Dermis blood vessel endothelial cell (primary cell): ENCODE measurements at regions not wholly inside any gene's neighbourhood (a gene's known extent, or its start where the extent isn't known, plus 50 kb on each side); places are given as distances from the start of the nearest gene placed in this dataset.
"Not testable (repeated sequence)": the region's sequence is repeated elsewhere in the genome, so short reads cannot be mapped to it uniquely, and the experiment has no call there.

Experiments used
- DNase-seq: peaks from one replicate; pipeline ENCODE4 v3.0.0; 2010

DNA sequence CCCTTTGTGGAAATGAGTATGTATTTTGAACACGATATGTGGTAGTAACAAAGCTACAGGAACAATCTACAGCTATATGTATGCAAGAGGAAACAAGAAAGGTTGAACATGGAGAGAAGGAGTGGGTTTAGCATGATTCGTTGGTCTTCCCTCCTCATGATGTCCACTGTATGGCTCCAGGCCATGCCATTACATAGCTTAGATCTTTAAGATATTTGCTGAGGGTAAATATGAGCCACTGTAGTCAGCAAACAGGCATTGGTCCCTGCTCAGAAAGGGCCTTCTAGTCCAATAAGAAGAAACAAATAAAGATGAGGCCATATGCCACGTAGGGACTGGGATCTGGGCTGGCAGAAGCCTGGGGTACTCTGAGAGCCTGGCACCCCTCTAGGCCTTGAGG lies 543.2 kb upstream of the SGCD start:
- no peak for DNase-seq

DNA sequence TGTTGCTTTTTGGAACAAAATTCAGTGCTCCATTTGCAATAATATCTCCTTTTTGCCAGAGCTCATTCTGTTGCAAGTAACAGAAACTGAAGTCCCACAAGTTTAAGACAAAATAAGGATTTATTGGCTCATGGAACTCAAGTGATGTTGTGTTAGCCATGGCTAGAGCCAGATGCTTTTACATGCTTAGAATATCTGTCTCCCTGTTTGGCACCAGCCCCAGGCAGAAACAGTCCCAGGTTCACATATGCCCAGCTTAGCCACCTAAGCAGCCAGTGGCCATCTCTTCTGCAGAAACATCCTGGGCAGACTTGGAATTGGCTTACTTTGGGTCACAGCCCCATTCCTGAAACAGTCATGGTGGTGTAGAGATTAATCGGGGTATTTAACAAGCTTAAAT lies 540.9 kb upstream of the SGCD start:
- DNase-seq = no peak

DNA sequence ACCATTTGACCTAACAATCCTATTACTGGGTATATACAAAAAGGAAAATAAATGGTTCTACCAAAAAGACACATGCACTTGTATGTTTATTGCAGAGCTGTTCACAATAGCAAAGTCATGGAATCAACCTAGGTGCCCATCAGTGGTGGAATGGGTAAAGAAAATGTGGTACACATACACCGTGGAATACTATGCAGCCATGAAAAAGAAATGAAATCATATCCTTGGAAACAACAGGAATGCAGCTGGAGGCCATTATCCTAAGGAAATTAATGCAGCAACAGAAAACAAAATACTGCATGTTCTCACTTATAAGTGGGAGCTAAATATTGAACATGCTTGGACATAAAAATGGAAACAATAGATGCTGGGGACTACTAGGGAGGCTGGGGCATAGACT lies 534.1 kb upstream of the SGCD start:
- DNase-seq = no peak

DNA sequence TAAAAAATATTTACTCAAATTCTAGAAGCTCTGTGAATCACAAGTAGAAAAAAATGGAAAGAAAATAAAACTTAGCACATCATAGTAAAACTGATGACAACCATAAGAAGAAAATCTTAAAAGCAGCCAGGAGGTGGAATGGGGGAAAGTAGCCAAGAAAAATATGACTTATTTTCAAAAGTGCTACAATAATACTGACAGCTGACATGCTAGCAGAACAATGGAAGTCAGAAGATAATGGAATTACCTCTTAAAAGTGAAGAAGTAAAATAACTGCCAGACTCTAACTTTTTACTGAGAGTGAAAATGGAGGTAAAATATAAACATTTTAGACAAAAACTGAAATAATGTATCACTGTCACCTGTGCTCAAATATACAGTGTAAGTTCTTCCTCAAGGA lies 532.2 kb upstream of the SGCD start:
- peak; percentile 4 for DNase-seq

DNA sequence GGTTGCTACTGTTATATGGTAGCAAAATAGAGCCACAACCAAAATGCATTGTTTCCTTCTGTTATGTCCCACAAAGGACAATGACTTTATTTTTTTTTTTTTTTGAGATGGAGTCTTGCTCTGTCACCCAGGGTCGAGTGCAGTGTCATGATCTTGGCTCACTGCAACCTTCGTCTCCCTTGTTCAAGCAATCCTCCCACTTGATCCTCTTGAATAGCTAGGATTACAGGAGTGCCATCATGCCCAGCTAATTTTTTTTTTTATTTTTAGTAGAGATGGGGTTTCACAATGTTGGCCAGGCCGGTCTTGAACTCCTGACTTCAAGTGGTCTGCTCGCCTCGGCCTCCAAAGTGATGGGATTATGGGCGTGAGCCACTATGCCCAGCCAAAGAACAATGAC lies 527.7 kb upstream of the SGCD start:
- no peak for DNase-seq

DNA sequence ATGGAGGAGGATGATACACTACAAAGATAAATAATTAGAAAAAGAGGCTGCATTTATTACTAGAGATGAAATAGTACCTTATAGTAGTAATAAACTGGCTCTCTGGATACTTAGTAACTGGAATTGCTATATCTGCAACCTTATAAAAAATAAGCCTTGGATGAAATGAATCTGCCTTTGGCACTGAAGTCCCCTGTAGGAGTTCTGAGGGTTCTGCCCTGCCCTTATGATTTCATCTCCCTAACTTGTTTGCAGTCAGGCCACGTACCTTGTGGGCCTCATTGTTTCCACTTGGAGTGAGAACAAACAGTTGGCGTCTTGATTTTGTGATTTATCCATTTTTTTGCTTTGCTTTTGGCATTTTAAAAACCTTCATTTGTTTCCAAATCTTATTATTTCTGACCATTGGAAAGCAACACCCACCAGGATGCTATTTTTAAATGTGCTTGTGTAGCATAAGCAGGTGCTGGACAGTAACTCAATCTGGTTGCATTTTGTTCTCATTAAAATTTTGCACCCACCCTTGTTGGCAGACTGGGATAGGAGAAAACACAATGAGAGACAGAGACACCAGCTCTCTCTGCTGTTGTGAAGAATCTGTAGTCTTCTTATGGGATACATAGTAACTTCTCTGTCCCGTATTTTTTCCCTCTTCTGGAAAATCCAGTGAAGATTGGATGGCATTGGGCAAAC lies 518.9 kb upstream of the SGCD start:
- DNase-seq = no peak

DNA sequence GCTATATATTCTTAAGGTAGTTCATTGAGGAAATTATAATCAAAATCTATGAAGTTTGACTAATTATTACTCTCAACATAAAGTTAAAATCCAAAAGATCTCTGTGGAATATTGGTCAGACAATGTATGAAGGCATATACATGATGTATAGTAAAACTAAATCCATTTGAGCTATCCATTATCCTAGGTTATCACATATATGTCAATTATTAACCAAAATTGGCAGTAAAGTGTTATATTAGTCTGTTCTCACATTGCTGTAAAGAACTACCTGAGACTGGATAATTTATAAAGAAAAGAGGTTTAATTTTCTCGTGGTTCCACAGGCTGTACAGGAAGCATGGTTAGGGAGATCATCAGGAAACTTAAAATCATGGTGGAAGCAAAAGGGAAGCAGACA lies 511.7 kb upstream of the SGCD start:
- no peak for DNase-seq

DNA sequence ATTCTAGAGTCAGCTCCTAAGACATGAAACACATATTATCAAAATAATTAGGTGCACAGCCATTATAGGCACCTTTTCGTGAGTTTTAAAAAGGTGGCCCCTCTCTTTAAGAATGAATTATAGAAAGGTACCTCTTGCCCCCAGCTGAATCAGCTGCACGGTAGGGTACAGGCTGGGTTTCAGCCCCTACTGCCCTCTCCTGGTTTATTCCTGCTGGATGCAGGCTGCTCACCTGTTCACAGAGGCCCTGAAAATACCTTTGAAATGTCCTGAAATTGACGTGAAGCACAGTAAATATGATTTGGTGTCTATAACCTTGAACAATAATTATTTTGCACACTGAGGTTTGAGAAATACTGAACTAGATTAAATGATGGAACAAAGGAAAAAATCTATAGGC lies 504.8 kb upstream of the SGCD start:
- no peak for DNase-seq

DNA sequence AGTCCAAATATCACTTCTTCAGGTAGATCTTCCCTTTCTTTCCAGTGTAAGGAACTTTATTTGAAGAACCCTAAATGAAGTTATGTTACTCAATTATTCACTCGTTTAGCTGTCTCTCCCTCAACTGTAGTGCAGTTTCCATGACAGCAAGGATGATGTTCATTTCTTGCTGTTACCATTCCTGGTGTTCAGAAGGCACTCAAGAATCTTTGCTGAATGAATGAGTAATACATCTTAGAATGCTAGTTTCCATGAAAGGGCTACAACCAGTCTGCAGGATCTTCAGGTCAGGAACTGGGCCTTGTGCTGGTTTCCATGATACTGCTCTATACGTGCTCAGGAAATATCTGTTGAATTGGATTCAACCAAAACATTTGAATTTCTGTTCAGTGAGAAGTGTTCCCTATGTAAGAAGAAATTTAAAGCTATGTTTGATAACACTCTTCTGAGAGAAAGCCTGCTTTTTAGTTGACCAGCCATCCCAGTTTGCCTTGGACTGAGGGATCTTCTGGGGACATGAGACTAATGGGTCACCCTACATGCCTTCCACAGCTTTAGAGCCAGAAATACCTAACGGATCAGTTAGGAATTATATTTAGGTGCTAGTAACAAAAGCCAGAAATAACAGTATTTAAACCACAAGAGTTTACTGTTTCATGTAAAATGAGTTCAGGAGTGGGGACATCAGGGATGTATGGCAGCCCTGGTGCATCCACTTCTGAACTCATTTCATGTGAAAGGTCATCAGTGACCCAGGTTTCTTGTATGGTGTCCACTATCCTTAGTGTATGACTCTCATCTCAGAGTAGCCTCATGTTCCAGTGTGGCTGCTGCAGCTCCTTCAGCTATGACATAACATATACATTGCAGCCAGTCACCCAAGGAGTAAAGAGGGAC lies 500.1 kb upstream of the SGCD start:
- no peak for DNase-seq

DNA sequence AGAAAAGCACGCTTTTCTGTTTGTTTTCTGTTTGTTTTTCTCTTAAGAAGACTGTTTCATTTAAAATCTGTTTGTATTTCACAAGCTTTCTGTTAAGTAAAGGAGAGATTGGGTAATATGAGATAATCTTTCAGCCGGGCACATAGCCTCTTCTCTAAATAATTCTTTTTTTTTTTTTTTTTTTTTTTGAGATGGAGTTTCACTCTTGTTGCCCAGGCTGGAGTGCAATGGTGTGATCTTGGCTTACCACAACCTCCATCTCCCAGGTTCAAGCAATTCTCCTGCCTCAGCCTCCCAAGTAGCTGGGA lies 499.5 kb upstream of the SGCD start:
- not testable (repeated sequence) for DNase-seq

DNA sequence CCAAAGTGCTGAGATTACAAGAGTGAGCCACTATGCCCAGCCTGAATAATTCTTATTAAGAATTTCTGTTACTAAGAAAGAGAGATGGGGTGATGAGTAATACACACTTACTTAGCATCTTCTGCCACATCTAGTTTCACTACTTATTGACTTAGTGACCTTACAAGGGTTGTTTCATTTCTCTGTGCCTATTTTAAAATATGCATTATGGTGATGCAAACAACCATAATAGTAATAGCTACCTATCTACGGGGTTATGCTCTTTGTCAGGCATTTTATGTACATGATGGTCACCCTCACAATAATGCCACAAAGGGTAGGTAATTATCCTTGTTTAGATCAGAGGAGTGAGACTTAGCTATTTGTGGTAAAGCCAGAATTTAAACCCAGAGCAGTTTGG lies 499.0 kb upstream of the SGCD start:
- no peak for DNase-seq

DNA sequence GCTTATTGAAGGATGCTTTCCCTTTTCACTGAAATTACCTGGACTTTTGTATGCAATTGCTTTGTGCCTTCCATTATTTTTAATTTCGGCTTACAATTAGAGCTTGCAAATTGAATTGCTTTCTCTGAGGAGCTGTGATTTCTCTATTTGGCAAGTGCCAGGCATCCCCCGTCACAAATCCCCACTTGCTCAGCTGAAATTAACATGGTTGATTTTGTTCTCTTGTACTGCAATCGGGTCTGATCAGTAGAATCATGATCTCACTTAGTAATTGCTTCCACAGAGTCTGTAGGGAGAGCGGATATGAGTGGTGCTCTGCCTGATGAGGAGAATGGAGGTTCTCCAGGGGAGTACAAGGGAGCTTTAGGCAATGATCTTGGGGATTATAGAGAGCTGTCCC lies 495.5 kb upstream of the SGCD start:
- DNase-seq = no peak

DNA sequence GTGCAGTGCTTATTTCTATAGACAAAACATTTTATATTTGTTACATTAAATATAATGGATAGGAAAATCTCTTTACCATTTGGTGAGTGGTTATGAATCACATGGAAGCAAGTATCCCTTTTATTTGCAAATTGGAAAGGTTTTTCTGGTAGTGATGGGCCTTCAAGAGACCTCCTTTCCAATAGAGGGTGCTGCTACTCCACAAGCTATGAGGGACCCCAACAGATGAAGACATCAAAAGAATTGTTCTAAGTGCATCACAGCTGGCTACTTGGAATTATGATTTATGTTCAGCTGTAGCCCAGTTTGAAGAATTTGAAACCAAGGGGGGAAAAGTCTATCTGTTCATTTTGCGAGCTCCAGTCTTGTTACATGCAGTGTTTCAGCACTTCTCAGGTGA lies 493.7 kb upstream of the SGCD start:
- no peak for DNase-seq

DNA sequence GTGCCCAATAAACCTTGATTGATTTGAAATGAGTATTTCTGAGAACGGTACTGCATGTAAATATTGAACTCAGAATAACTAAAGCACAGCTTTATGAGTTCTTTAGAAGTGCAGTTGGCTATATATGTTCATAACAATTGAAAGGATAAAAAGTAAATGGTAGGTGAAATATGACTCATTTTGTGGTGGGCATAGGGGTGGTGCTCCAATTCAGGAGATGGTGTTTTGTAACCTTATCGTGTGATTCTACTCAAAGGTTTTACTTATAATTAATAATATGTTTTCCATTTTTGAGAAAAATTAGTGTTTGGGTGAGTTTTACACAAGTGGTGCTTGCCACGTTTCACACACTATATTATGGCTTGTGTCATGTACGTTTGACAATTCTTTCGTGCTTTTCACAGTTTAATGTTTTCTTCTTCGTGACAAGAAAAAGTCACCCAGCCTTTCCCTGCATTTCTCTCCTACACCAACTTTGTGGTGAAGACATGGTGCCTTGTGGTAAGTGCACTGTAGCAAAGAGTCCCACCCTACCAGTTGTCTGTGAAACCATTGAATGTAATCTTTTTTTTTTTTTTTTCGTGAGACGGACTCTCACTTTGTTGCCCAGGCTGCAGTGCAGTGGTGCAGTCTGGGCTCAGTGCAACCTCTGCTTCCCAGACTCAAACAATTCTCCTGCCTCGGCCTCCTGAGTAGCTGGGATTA lies 492.5 kb upstream of the SGCD start:
- DNase-seq = no peak

DNA sequence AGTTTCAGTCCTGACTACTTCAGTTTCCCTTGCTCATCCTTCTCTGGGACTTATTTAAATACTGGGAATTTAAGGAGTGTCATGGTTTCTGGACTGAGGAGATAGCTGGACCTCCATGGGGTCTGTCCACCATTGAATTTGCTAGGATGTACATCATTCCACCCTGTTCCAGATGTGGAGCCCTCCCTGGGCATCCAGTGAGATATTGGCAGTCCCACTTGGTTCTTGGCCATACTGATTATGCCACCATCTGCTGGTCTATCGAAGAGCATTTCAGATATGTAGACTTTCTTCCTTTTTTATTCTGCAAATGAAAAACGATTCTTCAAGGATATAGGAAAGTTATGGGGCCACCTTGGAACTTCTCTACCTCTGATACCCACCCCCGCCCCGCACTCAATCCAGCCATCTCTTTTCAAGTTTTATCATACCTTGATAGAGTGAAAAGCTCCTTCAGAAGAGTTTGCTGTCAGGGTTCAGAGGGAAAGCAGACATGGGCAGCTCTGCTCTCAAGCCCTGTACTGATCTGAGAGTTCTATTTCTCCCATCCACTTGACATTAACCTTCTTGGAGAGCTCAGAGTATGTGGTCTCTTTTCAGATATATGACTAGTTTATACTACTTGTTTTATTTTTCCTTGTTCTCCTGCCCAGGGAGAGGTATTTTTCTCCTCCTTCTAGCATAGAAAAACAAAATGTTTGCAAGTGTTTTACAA lies 490.7 kb upstream of the SGCD start:
- no peak for DNase-seq

DNA sequence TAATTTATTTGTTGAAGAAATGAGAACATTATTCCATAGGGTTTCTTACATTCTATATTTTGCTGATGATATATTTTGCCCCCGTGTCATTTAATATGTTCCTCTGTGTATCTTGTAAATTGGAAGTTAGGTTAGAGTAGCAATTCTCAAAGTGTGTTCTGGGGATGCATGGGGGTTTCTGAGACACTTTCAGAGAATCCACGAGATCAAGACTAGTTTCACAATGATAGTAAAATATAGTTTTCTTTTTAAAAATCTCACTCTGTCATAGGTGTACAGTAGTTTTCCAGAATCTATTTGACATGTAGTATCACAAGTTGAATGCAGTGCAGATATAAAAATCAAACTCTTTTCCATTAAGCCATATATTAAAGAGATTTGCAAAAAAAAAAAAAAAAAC lies 488.6 kb upstream of the SGCD start:
- DNase-seq = no peak

DNA sequence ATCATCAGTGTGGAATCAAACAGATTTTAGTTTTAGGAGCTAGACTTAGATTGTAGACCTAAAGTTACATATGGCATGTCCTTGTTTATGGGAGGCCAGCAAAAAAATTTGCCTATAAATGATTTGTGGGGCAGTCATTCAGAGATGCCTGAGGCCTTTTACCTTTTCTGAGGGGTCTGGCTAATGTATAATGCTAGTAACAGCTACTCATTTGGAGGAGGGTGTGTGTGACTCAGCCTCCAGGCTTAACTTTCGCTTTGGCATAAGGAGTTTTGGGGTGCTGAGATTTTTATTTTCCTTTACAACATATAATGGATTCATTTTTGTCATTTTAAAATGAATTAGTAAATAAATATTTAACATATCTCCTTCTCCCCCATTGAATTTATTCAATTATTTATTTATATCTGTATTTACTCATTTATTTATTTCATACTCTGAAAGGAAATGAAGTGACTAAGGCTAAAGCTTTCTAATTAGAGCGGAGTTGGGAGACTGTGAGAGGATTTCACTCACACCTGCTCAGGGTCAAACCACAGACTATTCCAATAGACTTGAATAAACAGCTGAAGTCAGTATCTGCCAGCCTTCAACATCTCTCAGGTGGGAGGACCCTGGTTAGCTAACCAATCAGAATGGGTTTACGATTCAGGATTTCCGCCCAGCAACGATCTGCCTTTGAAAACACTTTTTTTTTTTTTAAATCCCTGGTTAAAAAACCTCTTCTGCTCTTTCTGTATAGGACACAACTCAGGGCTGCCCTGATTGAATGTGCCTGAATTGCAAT lies 487.5 kb upstream of the SGCD start:
- no peak for DNase-seq

DNA sequence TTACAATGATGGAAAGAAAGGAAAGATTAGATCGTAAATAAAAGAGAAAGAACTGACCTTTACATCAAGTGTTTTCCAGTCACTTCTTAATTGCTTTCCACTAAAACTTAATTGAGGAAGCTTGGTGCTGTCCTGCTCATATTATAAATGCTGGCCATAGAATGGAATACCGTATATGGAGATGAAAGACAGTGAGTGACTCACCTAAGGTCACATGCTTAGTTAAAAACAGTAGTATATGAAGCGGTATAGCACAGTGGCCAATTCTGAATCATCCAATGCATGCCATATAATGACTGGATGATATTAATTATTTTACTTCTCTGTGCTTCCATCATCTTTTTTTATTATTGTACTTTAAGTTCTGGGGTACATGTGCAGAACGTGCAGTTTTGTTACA lies 482.4 kb upstream of the SGCD start:
- DNase-seq = no peak

DNA sequence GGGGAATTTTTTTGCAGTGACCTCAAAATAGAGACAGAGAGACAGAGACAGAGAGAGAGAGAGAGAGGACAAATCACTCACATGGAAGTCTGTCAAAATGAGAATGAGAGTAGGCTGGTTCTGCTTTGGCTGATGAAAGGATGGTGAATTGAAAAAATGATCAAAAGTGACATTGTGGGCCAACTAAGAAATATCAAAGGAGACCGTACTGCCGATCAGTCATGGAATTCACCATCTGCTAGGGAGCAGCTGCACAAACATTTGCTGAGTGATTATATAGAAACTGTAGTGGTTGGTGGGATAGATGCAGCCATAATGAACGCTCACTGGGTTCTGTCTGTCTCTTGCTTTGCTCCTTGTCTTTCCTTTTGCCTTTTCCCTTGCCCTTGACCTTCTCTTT lies 476.6 kb upstream of the SGCD start:
- no peak for DNase-seq

DNA sequence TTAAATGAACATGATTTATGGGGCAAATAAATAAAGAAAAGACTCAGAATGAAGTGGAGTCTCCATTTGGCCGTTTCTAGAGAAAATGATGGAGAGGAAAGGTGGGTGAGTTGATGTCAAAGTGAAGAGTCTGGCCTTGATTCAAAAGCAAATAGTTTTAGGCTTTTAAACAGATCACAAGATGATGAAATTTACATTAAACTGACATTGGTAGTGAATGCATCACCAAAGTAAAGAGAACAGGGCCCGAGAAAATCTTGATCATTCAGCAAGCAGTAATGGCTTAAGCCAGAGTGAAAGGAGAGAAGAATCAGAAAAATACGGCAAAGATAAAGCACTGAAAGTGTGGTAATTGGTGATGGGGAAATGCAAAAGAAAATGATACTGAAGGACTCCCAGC lies 460.0 kb upstream of the SGCD start:
- DNase-seq = no peak

DNA sequence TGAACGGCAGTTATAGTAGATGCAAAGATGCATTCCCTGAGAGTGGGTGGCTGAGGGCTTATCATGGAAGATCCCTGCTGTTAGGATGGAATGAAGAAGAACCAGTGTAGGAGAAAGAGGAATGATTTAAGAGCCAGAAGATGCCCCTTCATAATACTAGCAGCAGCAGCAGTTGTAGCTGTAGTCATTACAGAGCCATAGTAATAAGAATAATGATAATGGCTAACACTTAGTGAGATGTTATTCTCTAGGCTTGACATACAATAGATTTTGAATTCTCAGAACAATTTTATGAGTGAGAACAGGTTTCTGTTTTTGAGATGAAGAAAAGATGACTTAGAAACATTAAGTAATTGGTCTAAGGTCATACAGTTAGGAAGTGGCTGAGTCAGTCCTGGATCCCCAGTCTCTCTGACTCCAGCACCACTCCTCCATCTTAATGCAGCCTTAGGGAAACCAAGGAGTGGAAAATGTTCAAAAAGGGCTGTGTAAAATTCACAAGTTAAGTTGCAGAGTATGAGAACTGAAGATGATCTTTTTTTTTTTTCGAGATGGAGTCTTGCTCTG lies 459.4 kb upstream of the SGCD start:
- DNase-seq = no peak

DNA sequence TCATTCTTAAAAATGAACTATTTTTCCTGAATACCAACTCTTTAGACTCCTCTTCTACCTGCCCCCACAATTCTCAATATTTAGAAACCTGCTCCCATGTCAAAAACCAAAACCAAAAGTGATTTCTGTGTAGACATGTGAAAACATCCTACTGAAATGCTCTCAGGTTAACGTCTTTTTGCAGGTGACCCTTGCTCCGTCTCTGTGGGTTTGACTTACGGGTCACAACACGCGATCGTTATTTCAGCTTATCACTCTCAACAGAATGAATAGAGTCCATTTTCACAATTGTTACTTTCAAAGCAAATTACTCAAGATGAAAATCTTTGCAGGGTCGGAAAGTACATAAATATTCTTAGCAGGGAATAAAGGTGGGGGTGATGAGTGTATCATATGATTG lies 456.3 kb upstream of the SGCD start:
- no peak for DNase-seq
